ENCODE measurements at regions not wholly inside any gene's neighbourhood (a gene's known extent, or its start where the extent isn't known, plus 50 kb on each side); places are given as distances from the start of the nearest gene placed in this dataset.

GRCh38 chr18:51559198-51559901 lies 361.9 kb upstream of the MEX3C start:
- Histone ChIP-seq H3K9me3 (peaks cover 2% of the 10 kb centered on the region), H3K27me3 (ENCODE audit: low read depth) (no peaks in the 10 kb centered on the region), H3K27ac (no peak overlapping the region), H3K4me3 (no peak overlapping the region), H3K36me3 (no peaks in the 10 kb centered on the region), H3K4me1 (no peaks in the 10 kb centered on the region)
- no peak for TF ChIP-seq CTCF (IDR thresholded peaks at IDR 0.05)
- intact Hi-C loops (cut with DNase I): no loop called here
- no peak for ATAC-seq
- DNase-seq: no peak

- no peaks in the 10 kb centered on the region for H3K9me3 ChIP-seq
- no peaks in the 10 kb centered on the region for H3K27me3 ChIP-seq (ENCODE audit: low read depth)
- intact Hi-C loops (cut with DNase I): no loop called here
- TF ChIP-seq CTCF (IDR thresholded peaks at IDR 0.05): no peak
- ATAC-seq: no peak
- no peaks in the 10 kb centered on the region for H3K36me3 ChIP-seq
- H3K4me1 ChIP-seq: no peaks in the 10 kb centered on the region
- no peak overlapping the region for H3K4me3 ChIP-seq
- H3K27ac ChIP-seq: no peak overlapping the region
- DNase-seq: no peak
Observed at GRCh38 chr18:51559902-51560287, 362.4 kb upstream of the MEX3C start.

- H3K27ac ChIP-seq: no peak overlapping the region
- H3K36me3 ChIP-seq: no peaks in the 10 kb centered on the region
- TF ChIP-seq CTCF (IDR thresholded peaks at IDR 0.05): no peak
- intact Hi-C loops (cut with DNase I): no loop called here
- no peaks in the 10 kb centered on the region for H3K4me1 ChIP-seq
- no peaks in the 10 kb centered on the region for H3K9me3 ChIP-seq
- ATAC-seq (no peak), DNase-seq (no peak)
- no peak overlapping the region for H3K4me3 ChIP-seq
- no peaks in the 10 kb centered on the region for H3K27me3 ChIP-seq (ENCODE audit: low read depth)
Observed at GRCh38 chr18:51561821-51562220, 364.3 kb upstream of the MEX3C start.

GRCh38 chr18:51562866-51563265 lies 365.4 kb upstream of the MEX3C start:
- ATAC-seq: no peak

GRCh38 chr18:51563396-51563795 lies 365.9 kb upstream of the MEX3C start:
- no peak for DNase-seq
- no peak for TF ChIP-seq CTCF (IDR thresholded peaks at IDR 0.05)
- H3K27ac ChIP-seq: no peak overlapping the region
- no peaks in the 10 kb centered on the region for H3K9me3 ChIP-seq
- intact Hi-C loops (cut with DNase I): no loop called here
- H3K27me3 ChIP-seq (ENCODE audit: low read depth): no peaks in the 10 kb centered on the region
- no peaks in the 10 kb centered on the region for H3K4me1 ChIP-seq
- ATAC-seq: no peak
- no peaks in the 10 kb centered on the region for H3K36me3 ChIP-seq
- no peak overlapping the region for H3K4me3 ChIP-seq

More at GRCh38 chr18:51562866-51563265, 365.4 kb upstream of the MEX3C start:
- no peak for DNase-seq
- no peaks in the 10 kb centered on the region for H3K36me3 ChIP-seq
- TF ChIP-seq CTCF (IDR thresholded peaks at IDR 0.05): no peak
- H3K27me3 ChIP-seq (ENCODE audit: low read depth): no peaks in the 10 kb centered on the region
- H3K4me1 ChIP-seq: no peaks in the 10 kb centered on the region
- intact Hi-C loops (cut with DNase I): no loop called here
- H3K27ac ChIP-seq: no peak overlapping the region
- H3K9me3 ChIP-seq: no peaks in the 10 kb centered on the region
- H3K4me3 ChIP-seq: no peak overlapping the region

All from lower lobe of right lung (tissue), 2 donors.